Gastroesophageal sphincter (tissue), 3 donors: ENCODE measurements at regions not wholly inside any gene's neighbourhood (a gene's known extent, or its start where the extent isn't known, plus 50 kb on each side); places are given as distances from the start of the nearest gene placed in this dataset.

Experiments
- POLR2AphosphoS5 ChIP-seq: sonication (generic); formaldehyde crosslinking; IDR thresholded peaks from one replicate; pipeline ENCODE4 v1.6.1; 2017; ENCODE audit warnings: antibody characterized with exemption
- TF ChIP-seq, protein P1 (sequence below), 4 experiments: fragments of 200-600 bp in 2 of 4; fragments of 450-650 bp in 2 of 4; sonication (generic) in 1 of 4; IDR thresholded peaks; one replicate each; pipeline ENCODE4 v1.5.1; 2017 to 2019; ENCODE audit warnings: antibody characterized with exemption in 4 of 4, mild to moderate bottlenecking in 2 of 4, moderate library complexity in 2 of 4

DNA sequence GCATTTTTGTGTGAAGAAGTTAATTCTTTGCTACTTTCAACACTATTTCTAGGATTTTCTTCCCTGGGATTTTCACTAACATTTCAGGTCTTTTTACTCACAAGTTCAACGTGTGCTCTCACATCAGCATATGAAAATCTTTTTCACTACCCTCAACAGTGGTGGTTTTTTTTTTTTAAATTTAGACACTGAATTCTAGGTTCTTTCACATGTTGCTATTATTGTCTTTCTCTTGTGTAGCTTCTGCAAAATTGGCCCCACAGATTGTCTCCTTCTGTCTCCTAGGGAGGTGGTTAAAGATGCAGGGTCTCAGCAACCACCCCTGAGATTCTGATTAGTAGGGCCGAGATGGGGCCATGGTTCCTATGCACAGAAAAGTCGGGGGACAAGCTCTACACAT is 165.0 kb upstream of the GPR26 start:
- TF ChIP-seq, protein P1, sequence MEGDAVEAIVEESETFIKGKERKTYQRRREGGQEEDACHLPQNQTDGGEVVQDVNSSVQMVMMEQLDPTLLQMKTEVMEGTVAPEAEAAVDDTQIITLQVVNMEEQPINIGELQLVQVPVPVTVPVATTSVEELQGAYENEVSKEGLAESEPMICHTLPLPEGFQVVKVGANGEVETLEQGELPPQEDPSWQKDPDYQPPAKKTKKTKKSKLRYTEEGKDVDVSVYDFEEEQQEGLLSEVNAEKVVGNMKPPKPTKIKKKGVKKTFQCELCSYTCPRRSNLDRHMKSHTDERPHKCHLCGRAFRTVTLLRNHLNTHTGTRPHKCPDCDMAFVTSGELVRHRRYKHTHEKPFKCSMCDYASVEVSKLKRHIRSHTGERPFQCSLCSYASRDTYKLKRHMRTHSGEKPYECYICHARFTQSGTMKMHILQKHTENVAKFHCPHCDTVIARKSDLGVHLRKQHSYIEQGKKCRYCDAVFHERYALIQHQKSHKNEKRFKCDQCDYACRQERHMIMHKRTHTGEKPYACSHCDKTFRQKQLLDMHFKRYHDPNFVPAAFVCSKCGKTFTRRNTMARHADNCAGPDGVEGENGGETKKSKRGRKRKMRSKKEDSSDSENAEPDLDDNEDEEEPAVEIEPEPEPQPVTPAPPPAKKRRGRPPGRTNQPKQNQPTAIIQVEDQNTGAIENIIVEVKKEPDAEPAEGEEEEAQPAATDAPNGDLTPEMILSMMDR (IDR thresholded peaks at IDR 0.05): no peak
- no peak for TF ChIP-seq POLR2AphosphoS5
